Spinal cord (tissue), 9 donors: ENCODE measurements at regions not wholly inside any gene's neighbourhood (a gene's known extent, or its start where the extent isn't known, plus 50 kb on each side); places are given as distances from the start of the nearest gene placed in this dataset.

ENCODE experiments used
- DNase-seq, 6 donors: peaks; one replicate each; pipeline versions ENCODE4 v3.0.0 to v3.0.0-alpha.2; 2013 to 2015; ENCODE audit warnings: low spot score in 6 of 6, low read depth in 4 of 6
- H3K27ac ChIP-seq: one replicate; pipeline ENCODE4 v1.5.1; 2013; ENCODE audit warnings: low read depth, low read length, control low read depth
- H3K27me3 ChIP-seq: one replicate; pipeline ENCODE4 v1.6.1; 2013; ENCODE audit warnings: low read length; ENCODE audit not compliant: control insufficient read depth, insufficient read depth
- H3K36me3 ChIP-seq: one replicate; pipeline ENCODE4 v1.6.1; 2013; ENCODE audit warnings: low read length; ENCODE audit not compliant: control insufficient read depth, insufficient read depth
- H3K4me1 ChIP-seq: one replicate; pipeline ENCODE4 v1.6.1; 2013; ENCODE audit warnings: low read length; ENCODE audit not compliant: control insufficient read depth, insufficient read depth
- H3K4me3 ChIP-seq: one replicate; pipeline ENCODE4 v1.5.1; 2013; ENCODE audit warnings: low read depth, low read length, control low read depth
- H3K9me3 ChIP-seq: one replicate; pipeline ENCODE4 v1.6.1; 2013; ENCODE audit warnings: low read length; ENCODE audit not compliant: control insufficient read depth, insufficient read depth
- WGBS: methylation state at CpG from one replicate; pipeline ENCODE4 v1.1.5; 2013; ENCODE audit warnings: missing lambda C conversion rate; ENCODE audit not compliant: insufficient coverage; 5-methylcytosine and 5-hydroxymethylcytosine counted together
- donor health status: healthy.

DNA sequence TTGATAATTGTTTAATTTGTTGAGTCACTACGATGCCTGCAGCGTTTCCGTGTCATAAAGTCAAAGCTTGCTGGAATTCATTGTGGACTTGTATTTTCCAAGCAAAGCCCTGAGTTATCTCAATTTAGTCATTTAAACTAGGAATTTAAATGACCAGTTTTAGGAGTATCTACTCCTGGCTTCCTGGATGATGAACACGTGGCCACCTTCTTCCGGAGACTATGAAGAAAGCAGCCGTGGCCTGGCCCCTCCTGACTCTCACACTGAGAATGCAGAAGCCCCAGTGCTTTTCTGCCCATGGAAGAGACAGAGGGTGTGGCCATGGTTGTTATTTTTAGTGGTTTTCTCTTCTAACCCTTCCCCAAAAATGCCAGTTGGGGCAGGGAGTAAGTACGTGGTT lies 250.7 kb upstream of the GATB start:
- no peaks in the 10 kb centered on the region for H3K9me3 ChIP-seq
- no peaks in the 10 kb centered on the region for H3K36me3 ChIP-seq
- no peak overlapping the region for H3K27ac ChIP-seq
- peaks cover 11% of the 10 kb centered on the region for H3K4me1 ChIP-seq
- no peak overlapping the region for H3K4me3 ChIP-seq
- H3K27me3 ChIP-seq: peaks cover under 1% of the 10 kb centered on the region
- DNase-seq: no peak
- WGBS: 74% methylated on average over 6 of the region's 7 CpGs

DNA sequence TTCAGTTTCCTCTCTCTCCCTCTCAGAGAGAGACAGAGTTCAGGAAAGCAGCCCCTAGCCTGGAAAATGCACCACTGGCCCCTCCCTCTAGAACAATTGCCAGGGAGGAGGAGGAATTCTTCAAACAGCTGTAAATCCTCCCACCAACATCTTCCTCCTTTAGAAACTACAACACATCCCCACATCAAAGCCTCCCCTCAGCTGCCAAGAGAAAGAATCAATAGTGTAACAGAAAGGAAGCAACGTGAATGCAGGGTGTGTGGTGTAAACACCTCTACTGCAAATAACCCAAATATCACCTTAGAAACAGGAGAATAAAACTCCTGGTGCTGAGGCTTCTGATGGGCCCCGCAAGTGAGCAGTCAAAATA lies 249.9 kb upstream of the GATB start:
- H3K4me1 ChIP-seq: peaks cover 11% of the 10 kb centered on the region
- H3K27ac ChIP-seq: peak overlapping the region; percentile 30
- no peaks in the 10 kb centered on the region for H3K9me3 ChIP-seq
- no peaks in the 10 kb centered on the region for H3K27me3 ChIP-seq
- no peaks in the 10 kb centered on the region for H3K36me3 ChIP-seq
- peak in 1 of 6 donors; percentile 31 for DNase-seq
- WGBS: 73% methylated on average over 1 of the region's 2 CpGs
- H3K4me3 ChIP-seq: no peak overlapping the region

DNA sequence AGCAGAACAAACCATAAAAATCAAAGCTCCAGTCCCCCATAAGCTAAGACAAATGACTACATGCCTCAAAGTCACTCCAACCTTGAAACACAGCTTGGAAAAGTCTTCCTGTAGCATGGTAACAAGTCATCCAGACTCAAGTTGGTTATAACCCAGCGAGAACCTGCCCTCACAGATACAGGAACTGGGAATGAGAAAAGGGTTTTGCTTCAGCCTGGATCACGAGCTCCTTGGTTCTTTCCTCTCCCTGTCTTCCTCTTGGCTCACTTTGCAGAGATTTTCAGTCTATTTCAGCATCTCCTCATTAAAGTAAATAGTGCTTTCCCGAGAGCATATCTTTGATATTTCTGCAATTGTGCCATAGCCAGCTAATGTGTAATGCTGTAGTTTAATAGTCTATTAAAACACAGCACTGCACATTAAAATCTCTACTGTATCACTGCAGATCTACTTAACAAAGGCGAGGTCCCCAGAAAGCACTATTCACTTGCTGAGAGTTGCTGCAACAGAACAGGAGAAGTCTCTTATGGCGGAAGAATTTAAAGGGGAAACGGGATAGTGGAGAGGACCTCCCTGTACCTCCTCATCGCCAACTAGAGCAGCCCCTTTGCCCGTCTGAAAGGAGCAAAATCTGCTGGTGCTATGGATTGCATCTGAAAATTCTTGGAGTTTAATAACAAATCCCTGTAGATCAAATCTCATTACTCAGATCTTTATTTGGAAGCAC lies 249.3 kb upstream of the GATB start:
- DNase-seq: peak in 2 of 6 donors; percentile 52 to 94
- Histone ChIP-seq H3K27ac (peak overlapping the region; percentile 30), H3K36me3 (no peaks in the 10 kb centered on the region), H3K4me1 (peaks cover 11% of the 10 kb centered on the region), H3K9me3 (no peaks in the 10 kb centered on the region), H3K27me3 (no peaks in the 10 kb centered on the region), H3K4me3 (no peak overlapping the region)
- 25% methylated on average over 1 of the region's 8 CpGs for WGBS

DNA sequence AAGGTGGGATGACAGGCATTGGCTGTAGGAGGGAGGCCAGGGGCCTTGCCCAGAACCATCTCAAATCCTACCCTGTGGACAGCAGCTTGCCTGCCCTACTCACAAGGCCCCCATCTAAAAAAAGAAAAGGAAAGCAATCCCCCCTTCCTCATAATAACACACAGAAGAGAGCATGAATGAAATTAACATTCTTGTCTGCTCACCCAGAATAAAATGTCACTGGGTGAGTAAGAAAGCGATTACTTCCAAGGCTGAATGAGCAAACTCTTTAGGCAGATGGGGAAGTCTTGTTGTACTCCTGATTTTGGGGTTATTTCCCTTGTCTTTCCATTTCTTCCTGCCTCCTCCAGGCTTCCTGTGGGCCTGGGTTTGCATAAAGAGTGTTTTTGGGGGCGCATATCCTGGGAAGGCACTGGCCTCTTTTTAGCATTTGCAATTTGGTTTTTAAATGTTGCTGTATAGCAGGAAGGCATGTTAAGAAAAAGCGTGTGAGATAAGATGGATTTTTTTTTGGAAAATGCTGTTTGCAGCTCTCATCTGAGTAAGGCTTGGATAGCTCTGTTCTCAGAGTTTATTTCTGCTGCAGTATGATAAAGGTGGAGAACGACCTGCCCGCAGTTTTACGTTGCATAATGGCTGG lies 248.3 kb upstream of the GATB start:
- no peaks in the 10 kb centered on the region for H3K9me3 ChIP-seq
- no peak overlapping the region for H3K27ac ChIP-seq
- no peak overlapping the region for H3K4me3 ChIP-seq
- 45% methylated on average over 5 of the region's 6 CpGs for WGBS
- H3K27me3 ChIP-seq: no peaks in the 10 kb centered on the region
- no peaks in the 10 kb centered on the region for H3K36me3 ChIP-seq
- peaks cover 11% of the 10 kb centered on the region for H3K4me1 ChIP-seq
- DNase-seq: peak in 2 of 6 donors; percentile 50 to 72

DNA sequence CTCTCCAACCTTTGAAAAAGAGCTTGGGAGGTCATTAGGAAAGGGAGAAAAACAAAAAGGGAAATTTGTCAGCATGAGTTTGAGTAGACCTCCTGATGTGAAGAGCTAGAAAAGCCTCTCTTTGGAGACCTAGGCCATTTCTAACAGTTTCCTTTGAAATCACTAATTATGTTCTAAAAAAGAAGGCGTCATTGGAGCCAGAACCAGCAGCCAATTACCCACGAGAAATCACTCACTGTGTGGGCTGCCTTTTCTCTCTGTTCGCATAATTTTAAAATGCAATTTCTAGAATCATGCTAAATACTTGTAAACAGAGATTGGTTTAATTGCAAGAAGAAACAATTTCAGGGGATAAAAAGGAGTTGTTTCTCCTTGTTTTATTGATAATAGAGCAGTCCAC lies 246.3 kb upstream of the GATB start:
- no peak overlapping the region for H3K4me3 ChIP-seq
- H3K4me1 ChIP-seq: peaks cover 11% of the 10 kb centered on the region
- peak in 2 of 6 donors; percentile 11 to 53 for DNase-seq
- no peaks in the 10 kb centered on the region for H3K27me3 ChIP-seq
- WGBS: no CpG with 5 or more reads among the region's 3 CpGs
- no peaks in the 10 kb centered on the region for H3K36me3 ChIP-seq
- no peak overlapping the region for H3K27ac ChIP-seq
- H3K9me3 ChIP-seq: no peaks in the 10 kb centered on the region

DNA sequence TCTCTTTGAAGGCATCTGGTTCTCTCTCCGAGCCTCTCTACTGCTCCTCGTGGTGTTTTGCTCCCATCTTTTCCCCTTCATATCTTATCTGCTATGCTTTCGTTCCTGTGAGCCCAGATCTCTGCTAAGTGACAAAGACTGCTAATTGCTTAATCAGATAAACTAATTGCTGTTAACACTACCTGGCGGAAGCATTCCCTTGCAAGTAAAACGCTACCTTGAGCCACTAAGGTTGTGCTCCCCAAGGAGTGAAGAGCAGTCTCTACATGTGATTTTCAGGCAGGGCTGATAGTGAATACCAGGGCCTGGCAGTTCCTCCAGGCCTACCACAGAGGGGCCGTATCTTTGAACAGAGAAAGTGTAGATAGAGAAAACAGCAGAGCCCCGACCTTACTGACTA lies 244.0 kb upstream of the GATB start:
- H3K4me1 ChIP-seq: peaks cover 7% of the 10 kb centered on the region
- H3K27ac ChIP-seq: no peak overlapping the region
- DNase-seq: no peak
- WGBS: 84% methylated on average over 5 of the region's 7 CpGs
- no peaks in the 10 kb centered on the region for H3K36me3 ChIP-seq
- H3K27me3 ChIP-seq: no peaks in the 10 kb centered on the region
- H3K4me3 ChIP-seq: no peak overlapping the region
- H3K9me3 ChIP-seq: no peaks in the 10 kb centered on the region

DNA sequence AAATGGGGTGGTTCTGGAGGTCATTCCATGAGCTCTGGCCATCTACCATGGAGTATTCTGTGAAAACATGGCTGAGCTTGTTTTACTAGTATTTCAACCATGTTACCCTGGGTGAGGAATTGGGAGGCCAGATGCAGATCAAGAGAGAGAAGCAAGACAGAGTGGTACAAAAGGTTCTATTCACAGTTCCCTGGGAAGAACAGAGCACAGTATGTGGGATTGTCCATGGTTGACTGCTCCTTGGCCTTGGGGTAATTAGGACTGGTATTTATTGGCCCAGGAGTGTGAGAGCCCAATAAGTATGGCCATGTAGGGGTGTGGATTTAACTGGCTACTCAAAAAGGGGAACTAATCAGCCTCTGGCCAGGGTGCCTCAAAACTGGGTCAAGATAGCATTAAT lies 239.7 kb upstream of the GATB start:
- Histone ChIP-seq H3K27ac (no peak overlapping the region), H3K27me3 (no peaks in the 10 kb centered on the region), H3K9me3 (no peaks in the 10 kb centered on the region), H3K36me3 (no peaks in the 10 kb centered on the region), H3K4me3 (no peak overlapping the region), H3K4me1 (no peaks in the 10 kb centered on the region)
- DNase-seq: peak in 2 of 6 donors; percentile 12 to 19

DNA sequence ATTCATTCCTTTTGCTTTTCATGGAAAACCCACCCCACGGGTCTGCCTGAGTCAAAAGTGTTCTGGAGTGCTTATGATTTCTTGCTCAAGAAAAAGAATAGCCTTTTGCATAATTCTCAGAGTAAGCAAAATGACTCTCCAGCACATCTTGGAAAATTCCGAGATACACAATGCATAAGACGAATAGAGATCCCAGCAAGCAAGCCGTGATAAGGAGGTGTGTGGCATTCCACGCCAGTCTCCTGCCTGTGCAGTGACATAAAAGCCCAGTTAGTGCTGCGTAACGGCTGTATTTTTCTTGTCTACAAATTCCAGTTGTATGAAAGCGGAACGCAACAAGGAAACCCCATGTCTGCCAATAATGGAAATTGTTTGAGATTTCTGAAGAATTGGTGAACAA lies 237.9 kb upstream of the GATB start:
- Histone ChIP-seq H3K27ac (no peak overlapping the region), H3K36me3 (no peaks in the 10 kb centered on the region), H3K4me3 (no peak overlapping the region)

DNA sequence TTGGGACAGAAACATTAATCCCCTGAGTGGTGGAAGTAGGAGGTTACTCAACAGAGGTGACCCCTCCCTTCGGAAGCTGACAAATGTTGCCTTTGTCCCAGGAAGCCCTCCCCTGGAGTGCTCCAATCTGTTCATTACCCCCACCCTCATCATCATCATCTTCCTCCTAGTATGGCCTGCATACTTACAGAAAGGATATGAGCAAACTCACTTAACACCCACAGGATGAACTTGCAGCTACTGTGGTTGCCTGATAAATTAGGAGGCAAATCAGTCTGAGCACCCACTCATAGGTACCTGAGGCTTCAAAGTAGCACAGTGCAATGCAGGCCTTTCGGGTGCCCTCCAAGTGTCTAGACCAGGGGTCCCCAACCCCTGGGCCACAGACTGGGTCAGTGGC lies 236.7 kb upstream of the GATB start:
- Histone ChIP-seq H3K9me3 (no peaks in the 10 kb centered on the region), H3K36me3 (no peaks in the 10 kb centered on the region), H3K27ac (no peak overlapping the region), H3K4me1 (peaks cover 2% of the 10 kb centered on the region), H3K4me3 (no peak overlapping the region), H3K27me3 (no peaks in the 10 kb centered on the region)
- DNase-seq: no peak
- WGBS: 92% methylated on average over 1 of the region's 2 CpGs

More for the DNA sequence above, 237.9 kb upstream of the GATB start:
- DNase-seq: peak in 2 of 6 donors; percentile 36 to 46
- WGBS: 60% methylated on average over 8 of the region's 9 CpGs
- Histone ChIP-seq H3K27me3 (no peaks in the 10 kb centered on the region), H3K9me3 (no peaks in the 10 kb centered on the region), H3K4me1 (no peaks in the 10 kb centered on the region)

DNA sequence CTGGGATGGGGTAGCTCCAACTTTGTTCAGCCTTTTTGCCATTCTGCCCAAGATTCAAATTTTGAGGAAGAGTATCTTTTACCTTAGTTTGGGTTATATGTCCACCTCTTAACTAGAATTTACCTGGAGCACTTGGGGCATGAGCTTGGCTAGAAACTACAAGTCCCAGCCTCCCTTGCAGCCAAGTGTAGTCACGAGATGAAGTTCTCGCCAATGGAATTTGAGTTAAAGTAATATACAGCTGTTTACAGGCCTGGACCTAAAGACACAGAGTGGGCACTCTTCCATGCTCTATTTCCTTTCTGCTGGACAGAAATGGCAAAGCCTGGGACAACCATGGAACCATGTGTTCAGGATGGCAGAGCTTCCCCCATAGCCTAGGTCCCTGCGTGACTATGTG lies 233.6 kb upstream of the GATB start:
- no peak for DNase-seq
- Histone ChIP-seq H3K4me3 (no peak overlapping the region), H3K36me3 (no peaks in the 10 kb centered on the region), H3K27me3 (no peaks in the 10 kb centered on the region), H3K9me3 (no peaks in the 10 kb centered on the region), H3K4me1 (peaks cover 4% of the 10 kb centered on the region), H3K27ac (no peak overlapping the region)
- WGBS: no CpG with 5 or more reads among the region's 3 CpGs
